ENCODE measurements at regions not wholly inside any gene's neighbourhood (a gene's known extent, or its start where the extent isn't known, plus 50 kb on each side); places are given as distances from the start of the nearest gene placed in this dataset.

- TF ChIP-seq, protein P1, sequence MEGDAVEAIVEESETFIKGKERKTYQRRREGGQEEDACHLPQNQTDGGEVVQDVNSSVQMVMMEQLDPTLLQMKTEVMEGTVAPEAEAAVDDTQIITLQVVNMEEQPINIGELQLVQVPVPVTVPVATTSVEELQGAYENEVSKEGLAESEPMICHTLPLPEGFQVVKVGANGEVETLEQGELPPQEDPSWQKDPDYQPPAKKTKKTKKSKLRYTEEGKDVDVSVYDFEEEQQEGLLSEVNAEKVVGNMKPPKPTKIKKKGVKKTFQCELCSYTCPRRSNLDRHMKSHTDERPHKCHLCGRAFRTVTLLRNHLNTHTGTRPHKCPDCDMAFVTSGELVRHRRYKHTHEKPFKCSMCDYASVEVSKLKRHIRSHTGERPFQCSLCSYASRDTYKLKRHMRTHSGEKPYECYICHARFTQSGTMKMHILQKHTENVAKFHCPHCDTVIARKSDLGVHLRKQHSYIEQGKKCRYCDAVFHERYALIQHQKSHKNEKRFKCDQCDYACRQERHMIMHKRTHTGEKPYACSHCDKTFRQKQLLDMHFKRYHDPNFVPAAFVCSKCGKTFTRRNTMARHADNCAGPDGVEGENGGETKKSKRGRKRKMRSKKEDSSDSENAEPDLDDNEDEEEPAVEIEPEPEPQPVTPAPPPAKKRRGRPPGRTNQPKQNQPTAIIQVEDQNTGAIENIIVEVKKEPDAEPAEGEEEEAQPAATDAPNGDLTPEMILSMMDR (IDR thresholded peaks at IDR 0.05): no peak
- no peak for TF ChIP-seq POLR2A (IDR thresholded peaks at IDR 0.05)
These were observed 1459.6 kb upstream of the TMEM132C start for GRCh38 chr12:126807312-126807865.
